HG03159 (cell line): ENCODE measurements at regions not wholly inside any gene's neighbourhood (a gene's known extent, or its start where the extent isn't known, plus 50 kb on each side); places are given as distances from the start of the nearest gene placed in this dataset.

ENCODE experiments used
- ATAC-seq: cut with Tn5 transposase; IDR thresholded peaks from one replicate; pipeline ENCODE4 v1.9.1; 2021; ENCODE audit warnings: mild to moderate bottlenecking, moderate library complexity; ENCODE audit not compliant: unreplicated experiment

GRCh38 chr9:91039125-91039834 is 237.7 kb downstream of the SYK start:
- ATAC-seq = no peak

- no peak for ATAC-seq
These were observed 238.2 kb downstream of the SYK start for GRCh38 chr9:91039835-91040140.

DNA sequence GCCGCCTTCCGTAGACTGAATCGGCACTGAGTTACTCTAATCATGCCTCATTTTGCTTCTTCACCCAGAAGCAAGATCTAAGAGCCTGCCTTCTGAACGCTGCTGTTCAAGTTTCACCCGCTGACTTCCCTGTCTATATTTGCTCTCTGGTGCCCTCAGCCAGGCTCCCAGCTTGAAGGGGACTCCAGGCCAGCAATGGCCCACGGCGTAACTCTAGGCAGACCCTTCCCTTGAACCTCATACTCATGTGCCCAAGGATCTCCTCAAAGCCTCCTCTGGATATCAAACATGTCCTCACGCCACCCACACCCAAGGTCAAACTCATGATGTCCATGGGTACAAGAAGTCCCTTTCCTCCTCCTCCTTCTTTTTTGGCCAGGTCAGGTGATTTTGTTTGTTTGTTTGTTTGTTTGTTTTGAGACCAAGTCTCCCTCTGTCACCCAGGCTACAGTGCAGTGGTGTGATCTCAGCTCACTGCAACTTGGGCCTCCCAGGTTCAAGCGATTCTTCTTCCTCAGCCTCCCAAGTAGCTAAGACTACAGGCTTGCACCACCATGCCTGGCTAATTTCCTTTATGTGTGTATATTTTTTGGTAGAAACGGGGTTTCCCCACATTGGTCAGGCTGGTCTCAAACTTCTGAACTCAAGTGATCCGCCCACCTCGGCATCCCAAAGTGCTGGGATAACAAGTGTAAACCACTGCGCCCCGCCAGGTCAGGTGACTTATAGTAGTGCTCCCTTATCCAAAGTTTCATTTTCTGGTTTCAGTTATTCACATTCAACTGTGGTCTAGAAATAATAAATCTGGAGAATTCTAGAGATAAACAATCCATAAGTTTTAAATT is 239.0 kb downstream of the SYK start:
- no peak for ATAC-seq

GRCh38 chr9:91042024-91042423 is 240.4 kb downstream of the SYK start:
- no peak for ATAC-seq

DNA sequence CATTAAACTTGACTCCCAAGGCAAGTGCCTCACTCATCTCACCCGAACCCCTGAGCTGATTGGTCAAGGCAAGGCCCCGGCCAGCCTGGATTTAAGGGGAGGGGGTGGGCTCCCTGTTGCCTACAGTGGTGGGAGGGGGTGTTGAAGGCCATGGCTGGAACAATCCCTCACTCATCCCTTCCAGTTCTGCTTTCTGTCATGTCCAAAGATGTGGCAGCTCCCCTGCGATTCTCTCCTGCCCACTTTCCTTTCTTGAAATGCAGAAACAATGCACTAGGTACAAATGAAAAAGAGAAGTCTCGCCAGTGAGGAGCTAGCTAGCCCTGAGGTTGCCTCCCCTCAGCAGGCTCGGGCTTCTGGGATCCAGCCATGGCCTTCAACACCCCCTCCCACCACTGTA is 240.9 kb downstream of the SYK start:
- no peak for ATAC-seq

- no peak for ATAC-seq
These were observed 241.6 kb downstream of the SYK start for GRCh38 chr9:91043056-91043810.

DNA sequence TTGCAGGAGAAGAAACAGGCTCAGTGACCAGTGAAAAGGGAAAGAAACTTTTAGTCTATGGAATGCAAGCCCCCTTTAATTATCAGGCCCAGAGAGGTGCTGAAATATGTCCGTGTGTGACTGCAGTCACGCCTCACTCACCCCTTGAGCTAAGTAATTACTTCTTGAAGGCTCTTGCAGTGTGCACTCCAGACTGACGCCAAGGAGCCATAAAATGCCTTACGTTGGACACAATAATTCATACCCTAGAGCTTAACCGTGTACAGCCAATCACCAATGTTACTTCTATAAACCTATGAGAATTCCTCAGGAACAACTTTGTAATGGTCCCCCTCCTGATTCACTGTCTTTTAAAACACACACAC is 242.2 kb downstream of the SYK start:
- ATAC-seq = no peak

GRCh38 chr9:91044354-91044753 is 242.7 kb downstream of the SYK start:
- no peak for ATAC-seq

DNA sequence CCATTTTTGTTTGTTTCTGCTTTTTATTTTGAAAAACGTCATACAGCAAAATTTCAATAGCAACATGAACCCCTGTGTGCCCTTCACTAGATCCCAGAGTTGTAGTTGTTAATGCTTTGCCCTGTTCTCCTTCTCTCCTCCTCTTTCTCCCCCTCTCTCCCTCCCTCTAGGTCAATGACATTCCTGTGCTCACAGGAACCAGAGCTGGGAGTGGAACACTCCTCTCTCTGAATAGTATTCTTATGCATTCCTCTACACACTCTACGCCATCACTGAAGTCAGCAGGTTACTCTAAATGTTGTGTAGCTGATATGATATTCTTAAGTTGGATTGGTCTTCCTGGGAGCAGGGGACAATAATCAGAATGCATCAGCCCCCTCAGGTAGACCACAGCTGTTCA is 243.4 kb downstream of the SYK start:
- no peak for ATAC-seq

GRCh38 chr9:91047529-91047928 is 245.9 kb downstream of the SYK start:
- ATAC-seq = no peak

GRCh38 chr9:91047993-91048607 is 246.5 kb downstream of the SYK start:
- ATAC-seq = no peak

DNA sequence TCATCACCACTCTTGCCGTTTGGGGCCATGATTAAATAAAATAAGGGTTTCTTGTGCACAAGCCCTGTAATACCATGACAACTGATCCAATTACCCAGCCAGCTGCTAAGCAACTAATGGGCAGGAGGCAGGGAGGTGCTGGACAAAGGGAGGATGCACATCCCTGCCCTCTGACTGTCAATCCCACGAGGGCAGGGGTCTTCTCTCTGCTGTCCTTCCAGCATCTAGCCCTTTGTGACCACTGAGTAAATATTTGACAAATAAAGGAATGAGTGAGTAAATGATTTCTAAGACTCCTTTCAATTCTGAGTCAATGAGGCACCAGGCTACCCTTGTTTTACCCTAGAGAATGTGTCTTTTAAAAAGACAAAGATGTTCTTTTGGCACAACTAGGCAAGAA is 247.1 kb downstream of the SYK start:
- no peak for ATAC-seq

GRCh38 chr9:91053824-91054223 is 252.2 kb downstream of the SYK start:
- no peak for ATAC-seq

GRCh38 chr9:91055845-91056244 is 254.2 kb downstream of the SYK start:
- ATAC-seq = no peak

- ATAC-seq = no peak
These were observed 254.9 kb downstream of the SYK start for GRCh38 chr9:91056486-91056885.

DNA sequence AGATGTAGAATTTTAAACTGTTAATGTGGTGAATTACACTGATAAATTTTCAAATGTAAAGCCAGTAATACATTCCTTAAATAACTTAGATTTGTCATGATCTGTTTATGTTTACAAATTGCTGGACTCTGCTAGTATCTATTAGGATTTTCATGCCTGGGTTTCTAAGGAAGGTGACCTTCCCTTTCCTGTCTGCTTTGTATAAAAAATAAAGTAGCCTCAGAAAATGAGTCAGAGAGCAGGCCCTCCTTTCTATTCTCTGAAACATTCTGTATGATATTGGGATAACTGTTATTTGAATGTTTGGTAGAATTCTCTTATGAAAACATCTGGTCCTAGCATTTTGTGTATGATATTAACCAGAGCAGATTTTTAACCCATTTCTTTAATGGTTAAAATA is 255.3 kb downstream of the SYK start:
- no peak for ATAC-seq

- no peak for ATAC-seq
These were observed 258.1 kb downstream of the SYK start for GRCh38 chr9:91059713-91060112.

GRCh38 chr9:91060520-91061343 is 259.1 kb downstream of the SYK start:
- no peak for ATAC-seq

DNA sequence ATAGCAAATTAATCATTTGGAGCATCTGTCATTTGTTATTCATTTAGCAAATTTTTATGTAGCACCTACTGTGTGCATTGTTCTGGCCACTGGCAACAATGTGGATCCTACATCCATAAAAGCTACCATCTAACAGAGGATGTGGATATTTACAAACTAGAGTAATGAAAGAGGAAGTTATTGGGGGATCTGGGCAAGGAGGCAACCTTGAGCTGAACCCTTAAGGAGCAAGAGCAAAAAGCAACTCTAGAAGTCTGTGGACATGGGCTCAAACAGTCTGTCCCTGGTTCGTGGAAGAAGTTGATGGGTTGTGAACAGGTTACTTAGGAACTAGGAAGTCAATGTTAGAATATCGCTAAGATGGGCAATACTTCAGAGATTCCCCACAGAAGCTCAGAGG is 259.9 kb downstream of the SYK start:
- no peak for ATAC-seq

GRCh38 chr9:91062281-91062680 is 260.7 kb downstream of the SYK start:
- no peak for ATAC-seq

GRCh38 chr9:91063471-91063870 is 261.9 kb downstream of the SYK start:
- no peak for ATAC-seq
